HEK293T (cell line): ENCODE measurements at regions not wholly inside any gene's neighbourhood (a gene's known extent, or its start where the extent isn't known, plus 50 kb on each side); places are given as distances from the start of the nearest gene placed in this dataset.

ENCODE experiments used
- CTCF ChIA-PET: fragments of 350-600 bp; formaldehyde crosslinking; extraction: SDS; loops from one replicate; lab custom pipeline; 2021; ENCODE audit warnings: antibody characterized with exemption, inconsistent platforms; lab: Yijun Ruan, JAX
- POLR2A ChIA-PET: fragments of 350-600 bp; formaldehyde crosslinking; extraction: SDS; loops from one replicate; lab custom pipeline; 2020; ENCODE audit warnings: antibody characterized with exemption, inconsistent platforms; lab: Yijun Ruan, JAX
- DNase-seq: peaks from one replicate; pipeline ENCODE4 v3.0.0; 2012; ENCODE audit warnings: mixed read lengths; ENCODE audit errors: extremely low spot score
- ARNT ChIP-seq: fragments of 450-650 bp; IDR thresholded peaks from 2 replicates; pipeline ENCODE4 v1.6.1; 2017; ENCODE audit warnings: mild to moderate bottlenecking
- BHLHE40 ChIP-seq: fragments of 450-650 bp; IDR thresholded peaks from 2 replicates; pipeline ENCODE4 v1.6.1; 2016; ENCODE audit warnings: mild to moderate bottlenecking, moderate library complexity, borderline replicate concordance
- CTBP1 ChIP-seq: fragments of 450-650 bp; IDR thresholded peaks from 2 replicates; pipeline ENCODE4 v1.6.1; 2016; ENCODE audit warnings: borderline replicate concordance
- ELF4 ChIP-seq: fragments of 450-650 bp; IDR thresholded peaks from 2 replicates; pipeline ENCODE4 v1.6.1; 2017; ENCODE audit warnings: antibody characterized with exemption
- FOXA1 ChIP-seq: fragments of 450-650 bp; IDR thresholded peaks from 2 replicates; pipeline ENCODE4 v1.6.1; 2016; ENCODE audit warnings: mild to moderate bottlenecking
- FOXK2 ChIP-seq: fragments of 450-650 bp; IDR thresholded peaks from 2 replicates; pipeline ENCODE4 v1.6.1; 2016; ENCODE audit warnings: mild to moderate bottlenecking
- FOXM1 ChIP-seq: fragments of 450-650 bp; IDR thresholded peaks from 2 replicates; pipeline ENCODE4 v1.6.1; 2017; ENCODE audit warnings: mild to moderate bottlenecking, borderline replicate concordance
- HDGF ChIP-seq: fragments of 450-650 bp; IDR thresholded peaks from 2 replicates; pipeline ENCODE4 v1.6.1; 2017; ENCODE audit warnings: antibody characterized with exemption, borderline replicate concordance
- L3MBTL2 ChIP-seq: fragments of 450-650 bp; conservative IDR thresholded peaks from 2 replicates; pipeline ENCODE4 v1.6.1; 2016; ENCODE audit warnings: mild to moderate bottlenecking
- LEF1 ChIP-seq: fragments of 450-650 bp; IDR thresholded peaks from 2 replicates; pipeline ENCODE4 v1.6.1; 2017; ENCODE audit warnings: mild to moderate bottlenecking, borderline replicate concordance
- NFRKB ChIP-seq: fragments of 450-650 bp; IDR thresholded peaks from 2 replicates; pipeline ENCODE4 v1.6.1; 2016; ENCODE audit warnings: mild to moderate bottlenecking, moderate library complexity
- SP1 ChIP-seq: fragments of 450-650 bp; IDR thresholded peaks from 2 replicates; pipeline ENCODE4 v1.6.1; 2017
- SUZ12 ChIP-seq: fragments of 450-650 bp; IDR thresholded peaks from 2 replicates; pipeline ENCODE4 v1.6.1; 2016; ENCODE audit warnings: mild to moderate bottlenecking
- TARDBP ChIP-seq: fragments of 450-650 bp; IDR thresholded peaks from 2 replicates; pipeline ENCODE4 v1.6.1; 2016
- ZNF384 ChIP-seq: fragments of 450-650 bp; IDR thresholded peaks from 2 replicates; pipeline ENCODE4 v1.6.1; 2016
- TF ChIP-seq, protein P1 (sequence below): fragments of 450-650 bp; IDR thresholded peaks from 2 replicates; pipeline ENCODE4 v1.6.1; 2016

DNA sequence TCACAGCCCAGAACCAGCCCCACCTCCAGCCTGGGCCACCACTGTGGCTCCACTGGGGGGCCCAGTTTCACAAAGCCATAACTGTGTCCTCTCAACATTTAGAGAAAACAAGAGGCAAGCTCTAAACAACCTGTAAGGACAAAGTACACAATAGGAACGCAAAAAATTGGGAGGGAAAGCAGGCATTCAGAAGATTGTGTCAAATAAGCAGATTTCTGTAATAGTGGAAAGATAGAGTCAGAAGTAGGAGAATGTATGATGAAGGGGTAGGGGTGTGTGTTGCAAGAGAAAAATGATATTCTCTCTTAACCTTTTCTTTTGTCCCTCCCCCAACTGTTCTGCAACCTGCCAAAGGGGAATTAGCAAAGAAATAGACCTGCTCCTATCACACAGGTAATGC lies 449.9 kb upstream of the NPVF start:
- ChIA-PET POLR2A (no interaction called here), CTCF (no interaction called here)
- TF ChIP-seq ELF4, result no peak
- no peak for TF ChIP-seq FOXM1
- no peak for TF ChIP-seq FOXK2
- TF ChIP-seq HDGF, result no peak
- TF ChIP-seq ZNF384, result no peak
- no peak for TF ChIP-seq SP1
- DNase-seq, result no peak

DNA sequence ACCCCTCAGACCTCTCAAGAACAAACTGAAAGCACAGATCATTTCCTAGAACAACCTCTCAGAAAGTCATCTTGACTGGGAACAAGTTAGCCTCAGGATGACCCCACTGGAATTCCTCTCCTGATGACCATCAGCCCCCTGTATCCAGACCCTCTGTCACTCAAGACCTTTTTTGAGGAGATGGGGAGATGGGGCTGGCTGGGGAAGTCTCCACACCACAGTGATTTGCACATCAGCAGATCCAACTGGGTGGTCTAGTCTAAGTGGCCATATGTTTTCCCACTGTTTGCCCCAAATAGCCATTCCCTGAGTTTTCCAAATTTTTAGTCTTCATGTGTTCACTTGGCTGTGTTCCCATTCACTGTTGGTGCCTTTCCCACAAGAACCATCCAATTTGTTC lies 452.4 kb upstream of the NPVF start:
- CTCF ChIA-PET, result no interaction called here
- POLR2A ChIA-PET, result no interaction called here
- DNase-seq, result no peak
- TF ChIP-seq, protein P1, sequence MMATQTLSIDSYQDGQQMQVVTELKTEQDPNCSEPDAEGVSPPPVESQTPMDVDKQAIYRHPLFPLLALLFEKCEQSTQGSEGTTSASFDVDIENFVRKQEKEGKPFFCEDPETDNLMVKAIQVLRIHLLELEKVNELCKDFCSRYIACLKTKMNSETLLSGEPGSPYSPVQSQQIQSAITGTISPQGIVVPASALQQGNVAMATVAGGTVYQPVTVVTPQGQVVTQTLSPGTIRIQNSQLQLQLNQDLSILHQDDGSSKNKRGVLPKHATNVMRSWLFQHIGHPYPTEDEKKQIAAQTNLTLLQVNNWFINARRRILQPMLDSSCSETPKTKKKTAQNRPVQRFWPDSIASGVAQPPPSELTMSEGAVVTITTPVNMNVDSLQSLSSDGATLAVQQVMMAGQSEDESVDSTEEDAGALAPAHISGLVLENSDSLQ, result no peak
- TF ChIP-seq TARDBP (no peak), FOXA1 (no peak), SP1 (no peak), ARNT (no peak), FOXK2 (no peak), LEF1 (no peak), NFRKB (no peak), BHLHE40 (no peak), L3MBTL2 (no peak), SUZ12 (no peak), ELF4 (no peak), HDGF (no peak)

DNA sequence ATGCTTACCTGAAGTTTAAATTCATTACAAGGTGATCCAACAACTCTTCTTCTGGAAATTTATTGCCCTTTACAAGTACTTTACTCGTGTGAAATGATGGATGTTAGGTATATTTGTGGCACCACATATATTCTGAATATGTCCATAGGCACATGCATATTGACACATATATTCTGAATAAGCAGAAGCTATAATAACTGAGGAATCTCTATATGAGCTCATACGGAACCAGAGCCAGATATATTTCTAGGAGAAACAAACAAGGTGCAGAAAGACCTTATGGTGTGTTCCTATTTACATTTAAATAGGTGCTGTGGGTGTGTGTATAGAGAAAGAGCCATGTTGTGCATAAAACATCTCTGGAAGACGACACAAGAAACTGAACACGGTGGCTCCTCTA lies 456.1 kb upstream of the NPVF start:
- TF ChIP-seq BHLHE40, result no peak
- no peak for TF ChIP-seq FOXM1
- no peak for TF ChIP-seq ELF4
- no peak for TF ChIP-seq FOXK2
- TF ChIP-seq ARNT, result no peak
- POLR2A ChIA-PET, result no interaction called here
- DNase-seq, result no peak
- CTCF ChIA-PET, result no interaction called here

DNA sequence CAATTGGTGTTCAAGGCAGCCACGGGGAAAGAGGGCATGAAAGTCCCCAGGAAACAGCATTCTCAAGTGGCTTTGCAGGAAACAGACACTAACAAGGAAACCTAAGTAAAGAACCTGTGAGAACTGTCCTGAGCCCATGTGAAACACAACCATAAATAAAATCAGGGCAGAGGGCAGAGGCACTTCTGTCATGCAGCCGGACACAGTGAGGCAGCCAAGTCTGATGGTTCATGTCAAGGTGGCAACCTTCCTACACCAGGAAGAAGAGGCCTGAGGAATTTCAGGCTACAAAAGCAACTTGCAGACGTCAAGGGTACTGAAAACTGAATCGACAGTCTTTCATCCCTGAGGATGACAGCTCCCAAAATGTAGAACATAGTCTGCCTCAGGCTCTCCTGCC lies 458.2 kb upstream of the NPVF start:
- CTCF ChIA-PET, result no interaction called here
- TF ChIP-seq CTBP1 (no peak), FOXM1 (no peak), ARNT (no peak), ELF4 (no peak), ZNF384 (no peak), BHLHE40 (no peak)
- TF ChIP-seq, protein P1, result no peak
- DNase-seq, result no peak
- POLR2A ChIA-PET, result no interaction called here

DNA sequence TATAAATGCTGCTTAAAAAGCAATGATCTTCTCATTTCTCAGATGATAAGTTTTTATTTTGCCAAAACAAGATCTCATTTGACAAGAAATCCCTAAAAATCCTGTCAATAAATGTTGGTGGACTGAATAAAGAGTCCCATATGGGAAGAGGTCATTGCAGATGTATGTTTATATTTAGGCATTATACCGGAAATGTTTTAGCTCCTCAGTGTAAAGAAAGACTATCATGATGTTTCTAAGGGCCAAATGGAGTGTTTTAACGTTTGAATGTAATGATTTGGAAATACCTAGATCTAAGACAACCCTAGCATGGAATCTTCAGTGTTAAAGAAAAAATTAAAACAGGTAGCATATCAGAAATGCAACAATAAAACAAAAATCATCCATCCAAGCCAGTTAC lies 457.8 kb upstream of the NFE2L3 start:
- POLR2A ChIA-PET, result no interaction called here
- no peak for TF ChIP-seq BHLHE40
- no peak for TF ChIP-seq FOXA1
- no peak for TF ChIP-seq ARNT
- no peak for TF ChIP-seq TARDBP
- no peak for TF ChIP-seq CTBP1
- TF ChIP-seq ZNF384, result no peak
- no peak for TF ChIP-seq L3MBTL2
- TF ChIP-seq FOXK2, result no peak
- TF ChIP-seq HDGF, result no peak
- TF ChIP-seq NFRKB, result no peak
- no peak for TF ChIP-seq ELF4
- no peak for TF ChIP-seq FOXM1
- no peak for TF ChIP-seq LEF1
- TF ChIP-seq SP1, result no peak
- TF ChIP-seq, protein P1, result no peak
- TF ChIP-seq SUZ12, result no peak
- CTCF ChIA-PET, result no interaction called here
- no peak for DNase-seq

DNA sequence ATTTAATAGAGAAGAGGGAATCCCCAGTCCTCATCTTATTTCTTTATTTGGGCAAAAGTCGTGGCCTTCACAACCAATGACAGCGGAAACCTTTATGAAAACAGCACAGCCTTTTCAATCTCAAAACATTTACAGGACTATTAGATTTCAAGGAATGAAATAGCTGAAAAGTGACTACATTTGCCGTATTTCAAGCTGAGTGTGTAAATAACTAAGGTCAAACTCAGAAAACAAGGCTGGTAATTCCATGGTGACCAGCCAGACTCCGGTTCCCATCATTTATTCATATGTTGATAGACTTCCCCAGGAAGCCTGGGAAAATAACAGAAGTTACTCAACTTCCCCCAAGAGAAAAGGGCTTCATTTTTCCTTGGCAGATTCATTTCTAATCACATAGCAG lies 457.3 kb upstream of the NFE2L3 start:
- no peak for DNase-seq
- ChIA-PET POLR2A (no interaction called here), CTCF (no interaction called here)
- TF ChIP-seq FOXK2 (no peak), NFRKB (no peak), BHLHE40 (no peak), ZNF384 (no peak), TARDBP (no peak)
- TF ChIP-seq, protein P1, result no peak

DNA sequence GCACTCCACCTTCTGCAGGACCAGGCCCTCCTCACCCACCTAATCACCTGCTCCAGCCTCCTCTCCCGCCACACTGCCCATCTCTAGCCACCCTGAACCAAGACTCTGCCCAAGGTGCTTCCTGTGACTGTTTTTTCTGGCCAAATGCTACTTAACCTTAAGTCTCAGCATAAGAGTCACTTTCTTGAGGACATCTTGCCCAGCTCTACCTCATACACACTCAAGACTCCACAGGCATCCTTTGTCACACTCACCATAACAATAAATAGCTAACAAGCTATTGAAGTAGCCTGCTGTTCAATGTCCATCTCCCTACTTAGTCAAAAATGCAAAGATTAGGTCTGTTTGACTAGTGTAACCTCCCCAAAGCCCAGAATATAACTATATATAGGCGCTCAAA lies 455.4 kb upstream of the NFE2L3 start:
- DNase-seq, result no peak
- no peak for TF ChIP-seq ARNT
- no peak for TF ChIP-seq ZNF384
- TF ChIP-seq FOXM1, result no peak
- no peak for TF ChIP-seq BHLHE40
- TF ChIP-seq ELF4, result no peak
- TF ChIP-seq FOXA1, result no peak
- ChIA-PET CTCF (no interaction called here), POLR2A (no interaction called here)
